ENCODE measurements at regions not wholly inside any gene's neighbourhood (a gene's known extent, or its start where the extent isn't known, plus 50 kb on each side); places are given as distances from the start of the nearest gene placed in this dataset.

- no peak for TF ChIP-seq CTCF (IDR thresholded peaks at IDR 0.05)
- no peak for TF ChIP-seq POLR2A (IDR thresholded peaks at IDR 0.05)
Measured at GRCh38 chr2:5235701-5236100, 456.5 kb upstream of the SOX11 start.

Measured in thyroid gland (tissue), 4 donors.